ENCODE measurements at regions not wholly inside any gene's neighbourhood (a gene's known extent, or its start where the extent isn't known, plus 50 kb on each side); places are given as distances from the start of the nearest gene placed in this dataset.

GRCh38 chr2:21792571-21792970 is 668.8 kb downstream of the TDRD15 start:
- Mint-ChIP-seq H3K36me3 (no peaks in the 10 kb centered on the region), H3K4me3 (no peak overlapping the region), H3K4me1 (ENCODE audit: unreplicated experiment) (no peaks in the 10 kb centered on the region), H3K27me3 (peaks cover 6% of the 10 kb centered on the region), H3K9me3 (no peaks in the 10 kb centered on the region), H3K27ac (no peak overlapping the region)
- DNase-seq (ENCODE audit: extremely low spot score, unreplicated experiment): no peak
- TF ChIP-seq, protein P1, sequence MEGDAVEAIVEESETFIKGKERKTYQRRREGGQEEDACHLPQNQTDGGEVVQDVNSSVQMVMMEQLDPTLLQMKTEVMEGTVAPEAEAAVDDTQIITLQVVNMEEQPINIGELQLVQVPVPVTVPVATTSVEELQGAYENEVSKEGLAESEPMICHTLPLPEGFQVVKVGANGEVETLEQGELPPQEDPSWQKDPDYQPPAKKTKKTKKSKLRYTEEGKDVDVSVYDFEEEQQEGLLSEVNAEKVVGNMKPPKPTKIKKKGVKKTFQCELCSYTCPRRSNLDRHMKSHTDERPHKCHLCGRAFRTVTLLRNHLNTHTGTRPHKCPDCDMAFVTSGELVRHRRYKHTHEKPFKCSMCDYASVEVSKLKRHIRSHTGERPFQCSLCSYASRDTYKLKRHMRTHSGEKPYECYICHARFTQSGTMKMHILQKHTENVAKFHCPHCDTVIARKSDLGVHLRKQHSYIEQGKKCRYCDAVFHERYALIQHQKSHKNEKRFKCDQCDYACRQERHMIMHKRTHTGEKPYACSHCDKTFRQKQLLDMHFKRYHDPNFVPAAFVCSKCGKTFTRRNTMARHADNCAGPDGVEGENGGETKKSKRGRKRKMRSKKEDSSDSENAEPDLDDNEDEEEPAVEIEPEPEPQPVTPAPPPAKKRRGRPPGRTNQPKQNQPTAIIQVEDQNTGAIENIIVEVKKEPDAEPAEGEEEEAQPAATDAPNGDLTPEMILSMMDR (conservative IDR thresholded peaks at IDR 0.05): no peak

GRCh38 chr2:21793461-21793860 is 669.7 kb downstream of the TDRD15 start:
- H3K36me3 Mint-ChIP-seq: no peaks in the 10 kb centered on the region
- no peak overlapping the region for H3K27ac Mint-ChIP-seq
- H3K9me3 Mint-ChIP-seq: no peaks in the 10 kb centered on the region
- no peaks in the 10 kb centered on the region for H3K4me1 Mint-ChIP-seq (ENCODE audit: unreplicated experiment)
- DNase-seq (ENCODE audit: extremely low spot score, unreplicated experiment): no peak
- TF ChIP-seq, protein P1 (conservative IDR thresholded peaks at IDR 0.05): no peak
- H3K4me3 Mint-ChIP-seq: no peak overlapping the region
- H3K27me3 Mint-ChIP-seq: peaks cover 3% of the 10 kb centered on the region

DNA sequence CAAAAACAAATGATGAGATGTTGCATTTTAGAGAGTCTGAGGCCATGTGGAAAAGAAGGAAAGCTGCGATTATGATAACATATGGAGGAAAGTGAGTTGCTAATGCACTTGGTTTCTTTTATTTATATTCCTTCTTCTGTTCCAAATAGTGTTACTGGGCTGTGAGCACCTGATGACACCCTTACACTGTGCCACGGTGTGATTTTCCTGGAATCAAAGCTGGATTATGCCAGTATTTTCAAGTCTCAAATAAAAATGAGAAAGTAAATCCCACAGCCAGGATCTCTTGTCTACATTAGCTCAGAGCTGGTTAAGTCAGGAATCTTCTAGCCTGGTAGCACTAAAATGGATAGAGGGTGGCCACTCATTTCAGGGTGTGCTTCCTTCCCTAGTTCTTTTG is 670.8 kb downstream of the TDRD15 start:
- TF ChIP-seq, protein P1 (conservative IDR thresholded peaks at IDR 0.05): no peak
- no peaks in the 10 kb centered on the region for H3K4me1 Mint-ChIP-seq (ENCODE audit: unreplicated experiment)
- H3K36me3 Mint-ChIP-seq: no peaks in the 10 kb centered on the region
- no peak for DNase-seq (ENCODE audit: extremely low spot score, unreplicated experiment)
- H3K9me3 Mint-ChIP-seq: no peaks in the 10 kb centered on the region
- H3K4me3 Mint-ChIP-seq: no peak overlapping the region
- H3K27ac Mint-ChIP-seq: no peak overlapping the region
- H3K27me3 Mint-ChIP-seq: no peaks in the 10 kb centered on the region

GRCh38 chr2:21800356-21800755 is 676.6 kb downstream of the TDRD15 start:
- H3K9me3 Mint-ChIP-seq: no peaks in the 10 kb centered on the region
- H3K27me3 Mint-ChIP-seq: peaks cover 13% of the 10 kb centered on the region
- no peak overlapping the region for H3K27ac Mint-ChIP-seq
- H3K36me3 Mint-ChIP-seq: no peaks in the 10 kb centered on the region
- H3K4me1 Mint-ChIP-seq (ENCODE audit: unreplicated experiment): no peaks in the 10 kb centered on the region
- no peak overlapping the region for H3K4me3 Mint-ChIP-seq
- DNase-seq (ENCODE audit: extremely low spot score, unreplicated experiment): no peak
- TF ChIP-seq, protein P1 (conservative IDR thresholded peaks at IDR 0.05): no peak

- Mint-ChIP-seq H3K27me3 (peaks cover 15% of the 10 kb centered on the region), H3K36me3 (no peaks in the 10 kb centered on the region), H3K27ac (no peak overlapping the region), H3K4me1 (ENCODE audit: unreplicated experiment) (no peaks in the 10 kb centered on the region), H3K4me3 (no peak overlapping the region), H3K9me3 (no peaks in the 10 kb centered on the region)
- TF ChIP-seq, protein P1 (conservative IDR thresholded peaks at IDR 0.05): no peak
- DNase-seq (ENCODE audit: extremely low spot score, unreplicated experiment): no peak
Observed at GRCh38 chr2:21803550-21803949, 679.8 kb downstream of the TDRD15 start.

- TF ChIP-seq, protein P1 (conservative IDR thresholded peaks at IDR 0.05): no peak
- H3K4me3 Mint-ChIP-seq: no peak overlapping the region
- DNase-seq (ENCODE audit: extremely low spot score, unreplicated experiment): no peak
- no peaks in the 10 kb centered on the region for H3K4me1 Mint-ChIP-seq (ENCODE audit: unreplicated experiment)
- H3K27ac Mint-ChIP-seq: no peak overlapping the region
- H3K27me3 Mint-ChIP-seq: peaks cover 16% of the 10 kb centered on the region
- H3K36me3 Mint-ChIP-seq: no peaks in the 10 kb centered on the region
- no peaks in the 10 kb centered on the region for H3K9me3 Mint-ChIP-seq
Observed at GRCh38 chr2:21804151-21804550, 680.4 kb downstream of the TDRD15 start.
